ENCODE measurements at regions not wholly inside any gene's neighbourhood (a gene's known extent, or its start where the extent isn't known, plus 50 kb on each side); places are given as distances from the start of the nearest gene placed in this dataset.

GRCh38 chr16:79347277-79347676, 253.3 kb downstream of the MAF start:
- peaks cover 5% of the 10 kb centered on the region for H3K4me1 ChIP-seq (ENCODE audit: insufficient read depth, insufficient read length)
- TF ChIP-seq ZNF274 (IDR thresholded peaks at IDR 0.05; ENCODE audit: low read depth, low read length) (no peak), YY1 (IDR thresholded peaks at IDR 0.05; ENCODE audit: insufficient read depth, insufficient read length) (no peak), SUZ12 (IDR thresholded peaks at IDR 0.05; ENCODE audit: extremely low read depth, insufficient read depth, insufficient read length) (no peak)
- no peak overlapping the region for H3K4me3 ChIP-seq (ENCODE audit: insufficient read length, low read depth)
- no peak for DNase-seq (ENCODE audit: low read depth, low spot score)
- H3K27me3 ChIP-seq (ENCODE audit: insufficient read depth, insufficient read length): no peaks in the 10 kb centered on the region
- no peaks in the 10 kb centered on the region for H3K9me3 ChIP-seq (ENCODE audit: insufficient read depth, low read length)
- no peaks in the 10 kb centered on the region for H3K36me3 ChIP-seq (ENCODE audit: insufficient read depth, insufficient read length, low read length)
- H3K9ac ChIP-seq (ENCODE audit: insufficient read length, low read depth): no peak overlapping the region

- Histone ChIP-seq H3K9me3 (ENCODE audit: insufficient read depth, low read length) (no peaks in the 10 kb centered on the region), H3K27me3 (ENCODE audit: insufficient read depth, insufficient read length) (no peaks in the 10 kb centered on the region)
Measured at GRCh38 chr16:79339863-79340262, 260.7 kb downstream of the MAF start.

GRCh38 chr16:79337906-79338305, 262.6 kb downstream of the MAF start:
- Histone ChIP-seq H3K9me3 (ENCODE audit: insufficient read depth, low read length) (no peaks in the 10 kb centered on the region), H3K27me3 (ENCODE audit: insufficient read depth, insufficient read length) (no peaks in the 10 kb centered on the region), H3K36me3 (ENCODE audit: insufficient read depth, insufficient read length, low read length) (no peaks in the 10 kb centered on the region), H3K4me1 (ENCODE audit: insufficient read depth, insufficient read length) (no peaks in the 10 kb centered on the region), H3K4me3 (ENCODE audit: insufficient read length, low read depth) (no peak overlapping the region), H3K9ac (ENCODE audit: insufficient read length, low read depth) (no peak overlapping the region)
- DNase-seq (ENCODE audit: low read depth, low spot score): no peak
- no peak for TF ChIP-seq ZNF274 (IDR thresholded peaks at IDR 0.05; ENCODE audit: low read depth, low read length)
- TF ChIP-seq SUZ12 (IDR thresholded peaks at IDR 0.05; ENCODE audit: extremely low read depth, insufficient read depth, insufficient read length): no peak
- TF ChIP-seq YY1 (IDR thresholded peaks at IDR 0.05; ENCODE audit: insufficient read depth, insufficient read length): no peak

More at GRCh38 chr16:79339863-79340262, 260.7 kb downstream of the MAF start:
- TF ChIP-seq ZNF274 (IDR thresholded peaks at IDR 0.05; ENCODE audit: low read depth, low read length): no peak
- TF ChIP-seq YY1 (IDR thresholded peaks at IDR 0.05; ENCODE audit: insufficient read depth, insufficient read length): no peak
- no peak for TF ChIP-seq SUZ12 (IDR thresholded peaks at IDR 0.05; ENCODE audit: extremely low read depth, insufficient read depth, insufficient read length)
- no peak for DNase-seq (ENCODE audit: low read depth, low spot score)
- H3K9ac ChIP-seq (ENCODE audit: insufficient read length, low read depth): no peak overlapping the region
- H3K4me1 ChIP-seq (ENCODE audit: insufficient read depth, insufficient read length): no peaks in the 10 kb centered on the region
- H3K4me3 ChIP-seq (ENCODE audit: insufficient read length, low read depth): no peak overlapping the region
- H3K36me3 ChIP-seq (ENCODE audit: insufficient read depth, insufficient read length, low read length): no peaks in the 10 kb centered on the region

- TF ChIP-seq ZNF274 (IDR thresholded peaks at IDR 0.05; ENCODE audit: low read depth, low read length): no peak
- TF ChIP-seq SUZ12 (IDR thresholded peaks at IDR 0.05; ENCODE audit: extremely low read depth, insufficient read depth, insufficient read length): no peak
- TF ChIP-seq YY1 (IDR thresholded peaks at IDR 0.05; ENCODE audit: insufficient read depth, insufficient read length): no peak
- Histone ChIP-seq H3K4me1 (ENCODE audit: insufficient read depth, insufficient read length) (no peaks in the 10 kb centered on the region), H3K9ac (ENCODE audit: insufficient read length, low read depth) (no peak overlapping the region), H3K36me3 (ENCODE audit: insufficient read depth, insufficient read length, low read length) (no peaks in the 10 kb centered on the region), H3K4me3 (ENCODE audit: insufficient read length, low read depth) (no peak overlapping the region), H3K9me3 (ENCODE audit: insufficient read depth, low read length) (no peaks in the 10 kb centered on the region), H3K27me3 (ENCODE audit: insufficient read depth, insufficient read length) (no peaks in the 10 kb centered on the region)
- DNase-seq (ENCODE audit: low read depth, low spot score): no peak
Measured at GRCh38 chr16:79336437-79337229, 263.9 kb downstream of the MAF start.

- H3K27me3 ChIP-seq (ENCODE audit: insufficient read depth, insufficient read length): no peaks in the 10 kb centered on the region
- no peaks in the 10 kb centered on the region for H3K9me3 ChIP-seq (ENCODE audit: insufficient read depth, low read length)
- H3K4me1 ChIP-seq (ENCODE audit: insufficient read depth, insufficient read length): no peaks in the 10 kb centered on the region
- H3K4me3 ChIP-seq (ENCODE audit: insufficient read length, low read depth): no peak overlapping the region
- no peak for DNase-seq (ENCODE audit: low read depth, low spot score)
- H3K9ac ChIP-seq (ENCODE audit: insufficient read length, low read depth): no peak overlapping the region
- H3K36me3 ChIP-seq (ENCODE audit: insufficient read depth, insufficient read length, low read length): no peaks in the 10 kb centered on the region
- TF ChIP-seq SUZ12 (IDR thresholded peaks at IDR 0.05; ENCODE audit: extremely low read depth, insufficient read depth, insufficient read length) (no peak), YY1 (IDR thresholded peaks at IDR 0.05; ENCODE audit: insufficient read depth, insufficient read length) (no peak), ZNF274 (IDR thresholded peaks at IDR 0.05; ENCODE audit: low read depth, low read length) (no peak)
Measured at GRCh38 chr16:79334127-79334526, 266.4 kb downstream of the MAF start.

- DNase-seq (ENCODE audit: low read depth, low spot score): no peak
- TF ChIP-seq YY1 (IDR thresholded peaks at IDR 0.05; ENCODE audit: insufficient read depth, insufficient read length) (no peak), SUZ12 (IDR thresholded peaks at IDR 0.05; ENCODE audit: extremely low read depth, insufficient read depth, insufficient read length) (no peak), ZNF274 (IDR thresholded peaks at IDR 0.05; ENCODE audit: low read depth, low read length) (no peak)
Measured at GRCh38 chr16:79331066-79331465, 269.5 kb downstream of the MAF start.

GRCh38 chr16:79329967-79330366, 270.6 kb downstream of the MAF start:
- Histone ChIP-seq H3K9ac (ENCODE audit: insufficient read length, low read depth) (no peak overlapping the region), H3K27me3 (ENCODE audit: insufficient read depth, insufficient read length) (no peaks in the 10 kb centered on the region), H3K36me3 (ENCODE audit: insufficient read depth, insufficient read length, low read length) (no peaks in the 10 kb centered on the region), H3K9me3 (ENCODE audit: insufficient read depth, low read length) (no peaks in the 10 kb centered on the region), H3K4me1 (ENCODE audit: insufficient read depth, insufficient read length) (no peaks in the 10 kb centered on the region), H3K4me3 (ENCODE audit: insufficient read length, low read depth) (no peak overlapping the region)
- no peak for TF ChIP-seq YY1 (IDR thresholded peaks at IDR 0.05; ENCODE audit: insufficient read depth, insufficient read length)
- TF ChIP-seq SUZ12 (IDR thresholded peaks at IDR 0.05; ENCODE audit: extremely low read depth, insufficient read depth, insufficient read length): no peak
- no peak for TF ChIP-seq ZNF274 (IDR thresholded peaks at IDR 0.05; ENCODE audit: low read depth, low read length)
- DNase-seq (ENCODE audit: low read depth, low spot score): no peak

More at GRCh38 chr16:79331066-79331465, 269.5 kb downstream of the MAF start:
- H3K27me3 ChIP-seq (ENCODE audit: insufficient read depth, insufficient read length): no peaks in the 10 kb centered on the region
- H3K36me3 ChIP-seq (ENCODE audit: insufficient read depth, insufficient read length, low read length): no peaks in the 10 kb centered on the region
- no peak overlapping the region for H3K9ac ChIP-seq (ENCODE audit: insufficient read length, low read depth)
- H3K9me3 ChIP-seq (ENCODE audit: insufficient read depth, low read length): no peaks in the 10 kb centered on the region
- H3K4me1 ChIP-seq (ENCODE audit: insufficient read depth, insufficient read length): no peaks in the 10 kb centered on the region
- H3K4me3 ChIP-seq (ENCODE audit: insufficient read length, low read depth): no peak overlapping the region
